8988T (cell line): ENCODE measurements at regions not wholly inside any gene's neighbourhood (a gene's known extent, or its start where the extent isn't known, plus 50 kb on each side); places are given as distances from the start of the nearest gene placed in this dataset.
A peak's percentile ranks its signal among the peaks of the same experiment; 100 is the strongest.

Experiments used
- DNase-seq: peaks from one replicate; pipeline ENCODE4 v3.0.0; 2011

DNA sequence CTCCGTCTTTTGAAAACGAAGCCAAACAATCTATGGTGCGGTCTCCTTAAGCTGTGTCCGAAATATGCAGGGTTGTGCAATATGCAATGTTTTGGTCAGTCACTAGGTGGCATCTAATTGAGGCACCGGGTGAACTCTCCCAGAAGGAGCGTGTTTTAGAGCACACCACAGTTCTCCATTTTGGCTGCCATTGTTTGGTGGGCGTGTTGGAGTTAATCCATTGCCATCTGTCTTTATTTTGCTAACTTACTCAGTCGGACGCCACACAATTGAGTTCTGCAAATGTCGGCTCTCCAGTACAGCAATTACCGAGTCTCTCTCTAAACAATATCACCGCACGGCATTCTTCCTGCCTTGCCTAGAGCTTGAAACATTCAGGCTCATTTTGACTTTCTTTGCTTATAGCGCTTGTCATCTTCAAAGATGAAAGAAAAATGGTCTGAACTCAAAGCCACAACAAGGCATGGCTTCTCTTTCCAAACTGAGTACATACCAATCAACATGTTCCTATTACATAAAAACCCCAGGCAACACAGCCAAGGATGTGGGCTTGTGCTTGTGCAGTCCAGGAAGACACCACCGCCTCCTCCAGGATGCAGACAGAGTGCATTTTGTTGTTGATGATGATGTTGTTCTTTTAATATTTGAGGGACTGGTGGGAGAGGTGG, 182.0 kb upstream of the SERP2 start:
- peak; percentile 19 for DNase-seq

DNA sequence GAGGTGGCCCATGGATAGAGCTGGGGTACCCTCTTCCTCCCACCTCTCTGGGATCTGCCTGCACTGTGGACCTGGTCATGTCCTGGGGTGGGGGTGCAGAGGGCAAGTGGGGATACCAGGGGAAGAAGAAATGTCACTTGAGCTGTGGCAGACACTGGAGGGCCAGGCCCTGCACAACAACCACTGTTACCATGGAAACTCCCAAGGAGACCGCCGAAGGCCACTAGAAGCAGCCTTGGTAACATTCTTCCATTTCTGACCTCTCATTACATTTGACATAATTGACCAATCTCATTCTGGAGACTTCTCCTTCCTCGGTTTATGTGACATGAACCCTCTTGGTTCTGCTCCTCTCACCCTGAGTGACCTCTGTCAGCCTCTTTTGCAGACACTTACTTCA, 179.9 kb upstream of the SERP2 start:
- no peak for DNase-seq

DNA sequence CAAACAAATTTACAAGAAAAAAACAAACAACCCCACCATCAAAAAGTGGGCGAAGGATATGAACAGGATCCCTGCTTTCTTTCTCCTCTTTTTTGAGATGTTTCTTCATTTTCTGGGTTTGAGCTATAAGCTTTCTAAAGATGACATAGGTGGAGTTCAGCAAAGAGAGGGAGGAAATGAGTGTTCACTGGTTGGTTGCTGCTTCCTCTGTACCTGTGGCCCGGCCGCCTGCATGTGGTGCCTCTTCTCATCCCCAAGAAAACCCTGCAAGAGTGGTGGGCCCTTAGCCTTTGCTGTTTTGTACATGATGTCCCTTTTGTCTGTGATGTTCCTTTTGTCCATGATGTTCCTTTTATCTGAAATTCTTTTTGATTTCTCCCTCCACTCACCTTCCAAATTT, 178.4 kb upstream of the SERP2 start:
- DNase-seq: no peak

DNA sequence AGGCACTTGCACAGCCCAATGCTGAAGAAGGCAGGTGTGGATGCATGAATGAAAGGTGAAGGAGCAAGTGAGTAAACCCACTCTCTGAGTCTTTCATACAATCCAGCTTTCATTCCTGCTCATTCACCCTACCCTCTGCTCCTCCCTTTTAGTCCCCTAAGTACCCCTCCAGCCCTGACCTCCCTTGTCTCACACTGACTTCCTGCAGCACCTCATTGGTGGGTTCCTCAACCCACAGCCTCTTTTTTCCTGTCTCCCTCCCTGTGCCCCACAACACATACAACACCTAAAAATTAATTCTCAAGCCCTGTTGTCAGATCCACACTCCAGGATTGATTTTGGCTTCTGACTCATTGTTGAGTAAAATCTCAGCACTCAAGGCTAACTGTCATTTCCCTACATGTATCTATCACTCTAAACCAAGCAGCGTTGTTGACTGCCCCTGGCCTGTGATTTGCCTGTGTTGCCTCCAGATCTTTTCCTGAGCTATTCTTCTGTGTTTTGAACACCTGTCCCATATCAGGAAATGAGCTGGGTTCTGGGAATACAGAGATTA, 177.3 kb upstream of the SERP2 start:
- DNase-seq: no peak

DNA sequence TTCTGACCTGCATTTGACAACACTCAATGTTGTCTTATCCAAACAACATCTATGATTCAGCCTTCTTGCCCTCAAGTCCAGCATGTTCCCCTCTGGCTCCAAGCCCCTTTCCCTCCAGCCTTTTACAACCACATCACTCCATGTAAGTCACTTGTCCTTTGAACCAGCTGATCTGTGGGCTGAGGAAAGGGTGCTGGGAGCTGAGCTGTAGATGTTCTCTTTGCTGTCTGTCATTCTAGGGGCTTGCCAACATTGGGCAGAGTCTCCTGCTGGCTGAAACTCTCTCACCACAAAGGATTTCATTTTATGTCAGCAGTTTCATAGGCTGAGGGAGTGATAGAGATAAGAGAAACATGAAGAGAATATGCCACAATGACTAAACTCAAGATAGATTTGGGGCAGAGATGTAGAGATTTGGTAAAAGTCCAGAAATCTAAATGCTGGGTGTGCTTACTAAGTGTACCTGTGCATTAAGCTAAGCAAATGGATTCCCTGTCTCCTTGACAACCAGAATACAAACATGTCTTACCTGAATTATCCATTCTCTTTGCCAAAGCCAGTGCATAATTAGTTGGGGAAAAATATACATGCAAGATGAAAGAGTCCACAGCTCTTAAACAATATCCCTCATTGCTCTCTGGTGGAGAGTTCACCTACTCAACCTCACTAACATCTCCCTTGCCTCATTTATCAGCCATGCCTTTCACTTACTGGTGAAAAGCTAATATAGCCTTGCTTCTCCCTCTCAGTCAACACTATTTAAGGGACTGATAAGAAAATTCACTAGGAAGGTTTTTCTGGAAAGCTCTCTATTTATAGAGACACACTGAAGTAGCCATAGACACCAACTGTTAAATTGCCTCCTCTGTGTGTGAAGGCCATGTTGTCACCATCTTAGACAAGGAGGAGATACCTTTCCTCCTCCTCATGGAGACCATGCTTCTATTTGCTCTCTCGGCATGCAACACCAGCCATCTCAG, 175.5 kb upstream of the SERP2 start:
- no peak for DNase-seq

DNA sequence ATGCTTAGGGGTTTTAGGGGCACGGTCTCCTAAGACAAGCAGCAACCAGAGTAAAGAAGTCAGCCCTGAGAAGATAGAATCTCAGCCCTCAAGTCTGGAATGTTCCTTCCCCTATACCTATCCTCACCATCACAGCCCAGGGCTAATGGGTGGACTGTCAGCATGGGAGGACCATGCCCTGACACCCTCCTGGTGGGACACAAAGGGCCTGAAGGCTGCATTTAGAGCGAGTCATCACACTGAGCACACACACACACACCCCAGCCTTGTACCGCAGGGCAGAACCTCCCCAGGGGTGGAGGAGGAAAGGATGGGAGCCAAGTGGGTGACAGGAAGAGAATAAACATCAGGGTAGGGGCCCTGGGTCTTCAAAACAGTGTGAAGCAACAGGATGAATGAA, 174.8 kb upstream of the SERP2 start:
- no peak for DNase-seq

DNA sequence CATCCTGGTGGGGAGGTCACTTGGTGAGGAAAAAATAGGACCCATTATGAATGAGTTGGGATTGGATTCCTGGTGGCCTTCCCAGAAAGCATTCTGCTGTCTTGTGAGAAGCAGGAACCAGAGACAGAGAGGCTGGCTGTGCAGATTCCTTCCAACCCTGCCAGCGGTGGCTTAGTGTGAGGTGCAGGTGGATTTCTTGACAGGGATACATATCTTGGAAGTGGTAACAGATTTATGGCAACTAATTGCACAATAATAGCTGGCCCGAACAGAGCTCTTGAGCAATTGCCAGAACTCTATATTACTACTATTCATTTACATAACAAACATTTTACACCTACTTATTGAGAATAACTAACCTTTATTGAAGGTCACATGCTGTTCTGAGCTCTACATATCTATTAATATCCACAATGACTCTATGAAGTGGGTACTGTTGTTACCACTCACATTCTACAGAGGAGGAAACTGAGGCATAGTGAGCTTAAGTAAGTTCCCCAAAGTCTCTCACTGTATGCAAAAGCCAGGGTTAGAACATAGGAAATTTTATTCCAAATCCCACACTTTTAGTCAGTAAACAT, 173.9 kb upstream of the SERP2 start:
- DNase-seq: no peak

DNA sequence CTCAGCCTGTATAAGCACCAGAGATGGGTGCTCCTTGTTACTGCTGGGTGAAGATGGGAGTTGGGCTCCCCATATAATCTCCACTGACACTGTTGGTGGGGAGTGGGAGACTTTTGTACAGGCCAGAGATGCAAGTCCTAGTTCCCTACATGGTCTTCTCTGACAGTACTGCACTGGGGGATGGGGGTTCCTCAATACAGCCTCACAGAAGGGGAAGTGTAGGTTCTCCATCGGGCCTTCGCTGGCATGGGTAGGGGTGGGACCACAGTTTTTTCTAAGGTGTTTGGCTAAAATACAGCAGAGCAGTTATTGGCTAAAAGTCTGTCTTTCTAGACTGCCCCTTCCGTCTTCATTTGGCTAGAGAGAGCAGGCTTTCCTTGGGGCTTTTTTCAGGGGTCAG, 167.2 kb upstream of the SERP2 start:
- DNase-seq: no peak

DNA sequence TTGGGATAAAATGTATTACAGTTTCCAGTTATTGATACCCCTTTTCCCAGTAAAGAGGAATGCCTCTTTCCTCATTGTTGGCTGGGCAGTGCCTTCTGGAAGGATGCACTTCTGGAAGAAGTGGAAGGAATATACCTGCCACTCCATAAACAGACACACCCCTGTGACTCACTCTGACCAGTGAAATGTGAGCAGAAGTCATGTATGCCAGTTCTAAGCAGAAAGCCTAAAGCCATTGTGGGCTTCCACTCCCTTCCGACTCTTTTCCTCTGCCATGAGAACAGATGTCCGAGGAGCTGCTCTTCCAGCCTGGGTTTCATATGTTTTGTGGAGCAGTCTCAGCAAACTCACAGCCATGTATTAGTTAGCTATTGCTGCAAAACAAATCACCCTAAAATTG, 166.1 kb upstream of the SERP2 start:
- DNase-seq: no peak

DNA sequence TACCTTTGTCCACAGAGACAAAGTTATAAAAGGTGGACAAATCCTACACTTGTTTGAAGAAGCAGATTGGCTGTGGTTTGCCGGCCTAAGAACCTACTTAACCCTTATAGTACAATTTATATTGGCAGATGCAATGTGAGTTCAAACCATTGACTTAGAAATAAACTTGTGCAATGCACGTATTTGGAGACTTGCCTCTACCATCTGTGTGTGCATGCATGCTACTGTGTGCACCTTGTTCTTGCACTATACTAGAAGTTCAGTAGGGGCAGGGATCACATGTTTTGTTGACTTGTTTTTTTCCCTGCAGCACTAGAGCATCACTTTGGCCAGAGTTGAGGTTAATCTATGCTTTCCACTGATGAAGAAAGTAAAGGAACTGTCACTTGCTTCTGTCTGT, 163.1 kb upstream of the SERP2 start:
- no peak for DNase-seq

DNA sequence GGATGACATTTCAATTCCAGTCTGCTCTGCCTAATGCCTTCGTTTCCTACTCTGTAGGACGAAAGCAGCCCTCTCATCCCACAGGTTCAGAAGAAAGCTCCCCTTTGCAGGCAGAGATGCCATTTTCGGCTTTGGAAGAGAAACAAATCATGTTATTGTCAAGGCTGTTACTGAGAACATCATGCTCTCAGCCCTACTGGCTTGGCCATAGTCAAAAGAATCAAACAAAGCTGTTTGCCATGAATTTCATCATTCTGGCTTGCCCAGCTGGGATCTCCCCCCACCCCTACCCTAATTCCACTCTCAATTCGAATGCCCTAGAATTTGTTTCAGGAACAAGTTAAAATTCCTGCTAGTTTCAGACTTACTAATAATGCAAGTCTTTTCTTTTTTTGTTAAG, 162.3 kb upstream of the SERP2 start:
- no peak for DNase-seq

DNA sequence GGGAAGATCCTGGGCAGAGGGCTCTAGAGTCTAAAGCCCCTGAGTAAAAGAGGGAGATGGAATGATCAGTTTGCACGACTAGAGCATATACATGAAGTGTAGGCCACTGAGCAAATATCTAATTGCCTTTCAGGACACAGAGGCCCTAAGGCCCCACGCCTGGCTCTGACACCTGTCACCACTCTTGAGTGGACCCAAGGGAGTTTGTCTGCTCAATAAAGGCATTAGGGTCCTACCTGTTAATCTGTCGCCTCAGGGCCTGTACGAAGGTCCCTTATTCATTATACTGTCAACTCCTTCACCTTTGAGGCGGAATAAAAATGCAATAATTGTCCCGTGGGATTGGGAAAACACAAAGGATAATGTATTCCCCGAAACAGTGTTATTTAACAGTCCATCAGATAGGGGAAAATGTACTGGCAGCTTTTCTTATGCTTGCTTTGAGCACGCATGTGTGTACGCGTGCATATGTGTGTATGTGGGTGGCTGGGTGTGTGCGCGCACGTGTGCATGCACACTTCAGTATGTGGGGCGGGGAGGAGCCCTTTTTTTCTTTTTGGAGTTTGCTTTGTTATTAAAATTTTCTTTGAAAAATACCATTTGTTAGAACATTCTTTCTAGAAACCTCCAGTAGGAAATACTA, 161.8 kb upstream of the SERP2 start:
- DNase-seq: no peak

DNA sequence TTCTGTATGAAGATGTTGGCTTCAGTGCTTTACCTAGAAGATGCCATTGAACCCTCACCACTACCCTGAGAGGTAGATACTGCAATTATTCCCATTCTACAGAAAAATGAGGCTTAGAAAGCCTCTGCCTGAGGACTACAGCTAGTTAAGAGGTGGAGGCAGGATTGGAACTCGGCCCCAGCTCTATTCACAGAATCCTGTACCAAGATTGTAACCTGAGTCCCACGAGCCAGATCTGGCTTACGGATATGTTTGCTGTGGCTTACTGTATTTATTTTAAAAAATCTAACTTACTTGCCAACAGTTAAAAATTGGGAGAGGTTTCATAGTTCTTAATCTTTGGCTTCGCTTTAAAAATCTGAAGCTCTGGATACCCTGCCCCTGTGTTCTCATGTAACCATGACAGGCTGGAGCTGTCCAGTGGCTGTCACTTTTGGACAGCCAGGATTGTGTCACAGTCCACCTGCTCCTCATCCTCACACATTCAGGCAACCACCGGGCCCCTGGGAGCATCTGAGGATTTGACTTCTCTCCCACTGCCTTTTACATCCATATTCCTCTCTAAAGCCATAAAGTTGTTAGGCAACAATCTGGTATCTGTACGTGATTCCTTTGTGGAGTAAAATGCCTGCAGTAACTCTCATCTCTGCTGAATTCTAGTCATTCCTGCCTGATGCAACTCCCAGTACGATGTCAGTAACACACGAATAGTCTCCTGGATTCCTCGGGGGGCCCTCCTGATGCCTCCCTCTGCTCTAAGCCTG, 160.8 kb upstream of the SERP2 start:
- DNase-seq: no peak

DNA sequence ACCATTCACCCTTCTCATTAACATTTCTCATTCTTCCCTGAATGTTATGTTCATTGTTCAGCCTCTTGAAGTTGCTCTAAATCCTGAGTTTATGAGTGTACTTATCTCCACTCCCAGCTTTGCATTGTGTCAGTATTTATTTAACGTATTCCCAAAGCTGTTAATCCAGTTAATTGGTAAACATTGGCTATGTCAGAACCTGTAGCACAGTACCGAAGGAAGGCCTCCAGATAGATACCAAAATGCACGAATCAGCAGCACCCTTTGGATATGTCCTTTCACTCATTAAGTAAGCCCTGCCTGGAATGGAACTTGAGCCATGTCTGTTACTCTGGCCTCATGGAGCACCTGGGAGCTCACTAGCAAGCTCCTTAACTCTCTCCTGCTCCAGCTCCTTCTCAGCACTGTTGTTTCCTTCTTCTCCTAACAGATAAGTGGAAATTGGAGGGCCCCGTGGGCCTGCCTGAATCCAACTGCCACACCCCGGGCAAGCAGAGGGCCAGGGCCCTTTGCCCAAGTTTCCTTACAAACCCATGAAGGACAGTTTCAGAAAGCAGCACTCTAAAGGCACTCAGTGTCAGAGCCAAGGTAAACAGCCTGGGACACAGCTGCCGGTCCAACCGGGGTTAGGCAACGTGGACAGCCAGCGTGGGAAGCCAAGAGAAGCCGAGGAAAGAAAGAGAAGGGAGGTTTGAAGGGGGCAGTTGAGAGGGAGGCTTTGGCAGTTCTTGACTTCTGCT, 155.0 kb upstream of the SERP2 start:
- no peak for DNase-seq

DNA sequence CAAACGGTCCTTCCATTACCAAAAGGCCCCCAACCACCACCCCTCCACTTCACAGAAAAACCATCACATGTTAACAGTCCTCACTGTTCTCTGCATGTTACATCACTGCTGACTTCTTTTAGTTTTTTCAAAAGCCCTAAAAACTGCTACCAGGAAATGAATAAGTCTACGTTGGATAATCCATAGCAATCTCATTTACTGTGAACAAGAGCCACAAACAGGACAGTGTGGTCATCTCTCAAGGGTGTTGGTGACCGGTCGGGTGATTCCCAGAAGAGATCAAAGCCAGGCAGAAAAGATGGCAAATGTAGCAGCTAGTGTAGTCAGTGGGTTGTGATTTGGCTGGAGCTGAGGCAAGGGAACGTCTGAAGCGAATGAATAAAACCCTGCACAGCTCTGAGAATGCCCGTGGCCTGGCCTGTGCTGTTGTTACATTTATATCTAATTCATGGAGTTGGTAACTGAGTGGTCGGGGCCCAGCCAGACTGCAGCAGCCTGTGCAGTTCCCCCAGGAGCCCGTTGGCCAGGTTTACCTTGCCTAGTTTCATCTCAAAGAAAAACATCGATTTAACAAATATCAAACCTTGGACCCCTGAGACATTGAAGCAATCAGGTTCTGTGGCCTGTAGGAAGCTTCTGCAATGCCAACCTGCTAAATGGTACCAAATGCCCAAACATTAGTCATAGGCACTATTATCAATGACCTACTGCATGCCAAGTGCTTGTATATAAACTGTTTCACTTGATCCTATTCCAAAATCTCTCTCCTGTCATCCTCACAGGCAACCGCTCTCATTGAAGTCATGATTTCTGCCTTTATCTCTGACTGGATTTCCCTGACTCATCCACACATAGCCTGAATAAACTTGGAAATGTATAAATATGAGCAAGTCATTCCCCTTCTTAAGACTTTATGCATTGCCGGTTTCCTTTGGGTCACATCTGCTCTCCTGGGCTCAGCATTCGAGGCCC, 153.8 kb upstream of the SERP2 start:
- DNase-seq: no peak

DNA sequence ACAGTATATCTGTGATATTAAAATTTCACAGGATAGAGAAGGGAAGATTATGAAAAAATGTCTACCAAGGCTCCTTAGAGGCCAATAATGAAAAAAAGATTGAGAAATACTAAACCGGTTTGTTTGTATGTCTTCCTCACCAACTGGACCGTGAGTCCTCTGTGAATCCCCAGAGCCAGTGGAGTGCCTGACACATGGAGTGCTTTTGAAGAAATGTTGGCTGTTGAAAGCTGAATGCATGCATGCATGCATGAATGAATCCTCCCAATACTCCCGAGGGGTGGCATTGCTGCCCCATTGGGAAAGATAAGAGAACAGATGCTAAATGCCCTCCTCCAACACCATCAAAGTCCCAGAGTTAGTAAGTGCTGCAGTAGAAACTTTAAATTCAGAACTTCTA, 152.7 kb upstream of the SERP2 start:
- DNase-seq: no peak

DNA sequence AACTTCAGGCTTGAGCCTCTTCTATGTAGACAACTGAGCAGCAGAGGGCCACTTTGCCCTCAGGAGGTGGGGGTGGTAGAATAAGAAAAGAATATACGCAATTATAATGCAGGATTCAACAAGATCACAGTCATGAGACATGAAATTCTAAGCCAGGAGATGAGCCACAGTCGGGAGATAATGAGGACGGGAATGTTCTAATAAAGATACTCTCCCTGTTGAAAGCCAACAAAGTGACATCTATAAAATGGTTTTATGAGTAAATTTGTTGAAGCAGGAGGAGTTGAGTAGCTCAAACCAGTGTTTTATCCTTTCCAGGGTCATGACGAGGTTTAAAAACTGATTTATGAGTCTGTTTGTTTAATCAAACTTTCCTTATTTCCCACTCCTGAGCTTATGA, 152.0 kb upstream of the SERP2 start:
- no peak for DNase-seq

DNA sequence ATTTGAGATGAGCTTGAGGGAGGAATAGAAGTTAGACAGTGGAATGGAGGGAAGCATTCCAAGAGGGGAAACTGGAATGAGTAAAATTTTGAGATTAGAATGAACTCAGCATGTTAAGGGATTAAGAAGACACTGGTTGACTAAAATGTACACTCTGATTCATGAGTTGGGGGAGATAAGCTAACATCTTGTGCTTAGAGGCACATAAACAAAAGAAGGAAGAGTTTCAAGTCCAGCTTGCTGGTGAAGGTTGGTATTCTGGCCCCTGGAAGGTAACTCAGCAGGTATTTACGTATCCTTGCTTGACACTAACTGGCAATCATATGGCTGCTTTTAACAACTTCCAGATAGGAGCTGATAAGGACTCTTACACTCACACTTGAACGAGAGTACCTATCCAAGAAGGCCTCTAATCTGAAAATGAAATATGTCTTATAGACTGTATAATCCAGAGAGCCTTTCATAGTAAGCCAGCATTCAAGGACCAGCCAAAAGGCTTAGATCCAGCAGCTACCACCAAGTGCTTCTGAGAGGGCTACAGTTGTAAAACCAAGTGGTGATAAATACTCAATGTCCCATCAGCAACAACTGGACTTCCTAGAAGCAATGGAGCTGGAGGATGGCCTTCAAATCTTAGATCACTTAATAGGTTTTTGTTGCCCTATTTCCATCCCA, 149.7 kb upstream of the SERP2 start:
- DNase-seq: no peak

DNA sequence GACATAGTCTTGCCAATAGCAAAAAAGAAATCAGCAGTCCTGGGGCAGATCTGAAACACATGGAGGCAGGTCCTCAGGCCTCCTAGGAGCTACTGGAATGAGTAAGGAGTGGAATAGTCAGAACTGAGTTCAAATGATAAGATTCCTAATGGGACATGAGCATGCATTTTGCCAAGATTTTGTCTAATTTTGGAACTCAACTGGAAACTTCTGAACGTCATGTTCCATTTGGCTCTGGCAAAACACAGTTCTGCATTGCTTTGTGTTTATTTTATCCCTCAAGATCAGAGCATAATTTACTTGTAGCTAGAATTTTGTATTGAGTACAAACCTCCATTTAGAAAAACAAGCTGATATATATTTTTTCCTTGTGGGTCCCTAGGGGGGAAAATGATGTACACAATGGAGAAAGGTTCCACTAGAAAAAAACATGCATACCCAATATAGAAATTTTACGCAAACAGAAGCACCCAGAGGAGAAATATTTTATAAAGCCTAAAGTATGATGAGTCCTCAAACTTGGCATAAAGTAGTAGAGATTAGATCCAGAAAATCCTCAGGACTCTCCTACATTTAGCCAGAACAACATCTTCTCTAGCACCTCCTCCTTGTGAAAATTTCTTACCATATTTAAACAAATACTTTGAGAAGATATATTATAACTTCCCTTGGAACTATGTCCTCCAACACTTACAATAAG, 149.0 kb upstream of the SERP2 start:
- DNase-seq: no peak
